ENCODE measurements at regions not wholly inside any gene's neighbourhood (a gene's known extent, or its start where the extent isn't known, plus 50 kb on each side); places are given as distances from the start of the nearest gene placed in this dataset.

- TF ChIP-seq CTCF (IDR thresholded peaks at IDR 0.05 in 8 of 11, conservative IDR thresholded peaks at IDR 0.05 in 3 of 11) (no peak), POLR2A (IDR thresholded peaks at IDR 0.05) (no peak), POLR2AphosphoS5 (IDR thresholded peaks at IDR 0.05) (no peak)
Measured at GRCh38 chr11:133711545-133711944, 133.8 kb downstream of the SPATA19 start.
